ENCODE measurements at regions not wholly inside any gene's neighbourhood (a gene's known extent, or its start where the extent isn't known, plus 50 kb on each side); places are given as distances from the start of the nearest gene placed in this dataset.

GRCh38 chr1:244273262-244273844, 178.4 kb downstream of the ADSS2 start:
- Histone ChIP-seq H3K9me3 (peaks cover 0 to 13% (median 2%) of the 10 kb centered on the region in 12 donors), H3K27me3 (no peaks in the 10 kb centered on the region), H3K4me1 (peaks cover 0 to 16% (median 0%) of the 10 kb centered on the region in 12 donors), H3K36me3 (no peaks in the 10 kb centered on the region), H3K4me3 (peak overlapping the region in 1 of 12 donors; percentile 2), H3K27ac (peak overlapping the region in 3 of 12 donors; percentile 10 to 58 (median 16))
- intact Hi-C loops (cut with DNase I) = loop anchor here (1.0 to 10.0 kb wide), 27 partner anchors 219 to 931 kb away; partner anchors contain the start of genes AKT3 (in 2 of the 10) and ZBTB18 (in 2 of the 10)
- 42 to 51% (median 47%) methylated on average over 8 of the region's 8 CpGs for WGBS, 4 donors
- no peak for ATAC-seq
- DNase-seq = no peak
- TF ChIP-seq POLR2A (IDR thresholded peaks at IDR 0.05) (no peak), CTCF (IDR thresholded peaks at IDR 0.05) (peak in 1 of 12 donors; percentile 7)

- DNase-seq (peak in 4 of 5 donors; percentile 50 to 77 (median 56)), ATAC-seq (peak in 3 of 4 donors; percentile 82 to 95 (median 82))
- H3K4me1 ChIP-seq = peaks cover 0 to 16% (median 0%) of the 10 kb centered on the region in 12 donors
- intact Hi-C loops (cut with DNase I) = loop anchor here (1.0 to 10.0 kb wide), 27 partner anchors 219 to 932 kb away; partner anchors contain the start of genes AKT3 (in 2 of the 10) and ZBTB18 (in 2 of the 10)
- 63 to 70% (median 69%) methylated on average over 13 of the region's 13 CpGs for WGBS, 4 donors
- H3K27me3 ChIP-seq = no peaks in the 10 kb centered on the region
- no peak for TF ChIP-seq POLR2A (IDR thresholded peaks at IDR 0.05)
- H3K27ac ChIP-seq = peak overlapping the region in 2 of 12 donors; percentile 10 to 58
- H3K4me3 ChIP-seq = peak overlapping the region in 1 of 12 donors; percentile 2
- peaks cover 0 to 13% (median 2%) of the 10 kb centered on the region in 12 donors for H3K9me3 ChIP-seq
- no peaks in the 10 kb centered on the region for H3K36me3 ChIP-seq
These were observed 177.7 kb downstream of the ADSS2 start for GRCh38 chr1:244273845-244274619.

GRCh38 chr1:244276646-244277045, 175.1 kb downstream of the ADSS2 start:
- Histone ChIP-seq H3K36me3 (no peaks in the 10 kb centered on the region), H3K9me3 (no peaks in the 10 kb centered on the region), H3K4me3 (no peak overlapping the region), H3K27ac (no peak overlapping the region), H3K4me1 (peaks cover 0 to 16% (median 0%) of the 10 kb centered on the region in 12 donors), H3K27me3 (no peaks in the 10 kb centered on the region)
- no peak for DNase-seq
- TF ChIP-seq CTCF (IDR thresholded peaks at IDR 0.05) (no peak), POLR2A (IDR thresholded peaks at IDR 0.05) (no peak)
- WGBS, 4 donors = 26 to 36% (median 33%) methylated on average over 3 of the region's 3 CpGs
- no peak for ATAC-seq
- intact Hi-C loops (cut with DNase I) = loop anchor here in 8 of 10 donors (10.0 kb wide), 8 partner anchors 222 to 792 kb away; partner anchors contain the start of genes ZBTB18 (in 2 of the 8) and AKT3 (in 1 of the 8)

- no peaks in the 10 kb centered on the region for H3K27me3 ChIP-seq
- H3K4me1 ChIP-seq = no peaks in the 10 kb centered on the region
- TF ChIP-seq CTCF (IDR thresholded peaks at IDR 0.05) (no peak), POLR2A (IDR thresholded peaks at IDR 0.05) (no peak)
- no peak overlapping the region for H3K4me3 ChIP-seq
- intact Hi-C loops (cut with DNase I) = no loop called here
- ATAC-seq (no peak), DNase-seq (no peak)
- H3K9me3 ChIP-seq = no peaks in the 10 kb centered on the region
- no peaks in the 10 kb centered on the region for H3K36me3 ChIP-seq
- WGBS, 4 donors = 69 to 78% (median 75%) methylated on average over 7 of the region's 7 CpGs
- H3K27ac ChIP-seq = no peak overlapping the region
These were observed 171.5 kb downstream of the ADSS2 start for GRCh38 chr1:244280201-244280600.
